Neuron (in vitro differentiated cells): ENCODE measurements at regions not wholly inside any gene's neighbourhood (a gene's known extent, or its start where the extent isn't known, plus 50 kb on each side); places are given as distances from the start of the nearest gene placed in this dataset.
A peak's percentile ranks its signal among the peaks of the same experiment; 100 is the strongest.

ENCODE experiments used
- H2AFZ ChIP-seq: one replicate; pipeline ENCODE4 v1.6.1; 2013; ENCODE audit warnings: low read depth, mild to moderate bottlenecking, inconsistent platforms, low read length, moderate library complexity
- H3K27me3 ChIP-seq: one replicate; pipeline ENCODE4 v1.6.1; 2013; ENCODE audit warnings: low read length; ENCODE audit not compliant: insufficient read depth
- H3K36me3 ChIP-seq: one replicate; pipeline ENCODE4 v1.6.1; 2013; ENCODE audit warnings: low read length; ENCODE audit not compliant: insufficient read depth
- H3K4me1 ChIP-seq: one replicate; pipeline ENCODE4 v1.6.1; 2013; ENCODE audit warnings: low read length; ENCODE audit not compliant: insufficient read depth
- H3K4me3 ChIP-seq: 2 replicates; pipeline ENCODE4 v1.5.1; 2013; ENCODE audit warnings: mild to moderate bottlenecking, low read length, moderate library complexity
- H3K9me3 ChIP-seq: one replicate; pipeline ENCODE4 v1.6.1; 2013; ENCODE audit warnings: low read length

GRCh38 chr10:91335147-91335546 is 75.0 kb upstream of the HECTD2 start:
- H2AFZ ChIP-seq: no peak overlapping the region
- no peak overlapping the region for H3K4me3 ChIP-seq
- H3K9me3 ChIP-seq: no peaks in the 10 kb centered on the region
- no peaks in the 10 kb centered on the region for H3K27me3 ChIP-seq
- H3K36me3 ChIP-seq: no peaks in the 10 kb centered on the region
- H3K4me1 ChIP-seq: peaks cover 13% of the 10 kb centered on the region

- Histone ChIP-seq H3K27me3 (no peaks in the 10 kb centered on the region), H3K4me1 (peaks cover 13% of the 10 kb centered on the region), H2AFZ (peak overlapping the region; percentile 6), H3K9me3 (peaks cover 3% of the 10 kb centered on the region), H3K4me3 (no peak overlapping the region), H3K36me3 (no peaks in the 10 kb centered on the region)
These were observed 70.4 kb upstream of the HECTD2 start for GRCh38 chr10:91339729-91340128.

- Histone ChIP-seq H3K4me3 (no peak overlapping the region), H3K9me3 (peaks cover 3% of the 10 kb centered on the region), H2AFZ (no peak overlapping the region), H3K36me3 (no peaks in the 10 kb centered on the region), H3K4me1 (peaks cover 13% of the 10 kb centered on the region), H3K27me3 (no peaks in the 10 kb centered on the region)
These were observed 69.4 kb upstream of the HECTD2 start for GRCh38 chr10:91340613-91341362.

- peaks cover 3% of the 10 kb centered on the region for H3K9me3 ChIP-seq
- no peaks in the 10 kb centered on the region for H3K27me3 ChIP-seq
- H3K36me3 ChIP-seq: no peaks in the 10 kb centered on the region
- no peak overlapping the region for H2AFZ ChIP-seq
- peaks cover 13% of the 10 kb centered on the region for H3K4me1 ChIP-seq
- no peak overlapping the region for H3K4me3 ChIP-seq
These were observed 68.5 kb upstream of the HECTD2 start for GRCh38 chr10:91341686-91342085.

GRCh38 chr10:91343010-91343409 is 67.1 kb upstream of the HECTD2 start:
- Histone ChIP-seq H2AFZ (no peak overlapping the region), H3K4me3 (no peak overlapping the region), H3K27me3 (no peaks in the 10 kb centered on the region)

GRCh38 chr10:91344117-91344856 is 65.9 kb upstream of the HECTD2 start:
- Histone ChIP-seq H3K27me3 (no peaks in the 10 kb centered on the region), H3K9me3 (peaks cover 3% of the 10 kb centered on the region), H3K4me3 (no peak overlapping the region)

More at GRCh38 chr10:91343010-91343409, 67.1 kb upstream of the HECTD2 start:
- Histone ChIP-seq H3K36me3 (no peaks in the 10 kb centered on the region), H3K9me3 (peaks cover 3% of the 10 kb centered on the region), H3K4me1 (peaks cover 13% of the 10 kb centered on the region)

GRCh38 chr10:91345716-91346115 is 64.4 kb upstream of the HECTD2 start:
- peaks cover 3% of the 10 kb centered on the region for H3K9me3 ChIP-seq
- H3K4me3 ChIP-seq: no peak overlapping the region
- no peaks in the 10 kb centered on the region for H3K27me3 ChIP-seq
- H3K36me3 ChIP-seq: no peaks in the 10 kb centered on the region
- no peak overlapping the region for H2AFZ ChIP-seq
- H3K4me1 ChIP-seq: peaks cover 2% of the 10 kb centered on the region

More at GRCh38 chr10:91344117-91344856, 65.9 kb upstream of the HECTD2 start:
- peaks cover 9% of the 10 kb centered on the region for H3K4me1 ChIP-seq
- H3K36me3 ChIP-seq: no peaks in the 10 kb centered on the region
- no peak overlapping the region for H2AFZ ChIP-seq

- no peak overlapping the region for H3K4me3 ChIP-seq
- no peak overlapping the region for H2AFZ ChIP-seq
- no peaks in the 10 kb centered on the region for H3K27me3 ChIP-seq
- H3K9me3 ChIP-seq: peaks cover 3% of the 10 kb centered on the region
- no peaks in the 10 kb centered on the region for H3K36me3 ChIP-seq
- peaks cover 4% of the 10 kb centered on the region for H3K4me1 ChIP-seq
These were observed 62.6 kb upstream of the HECTD2 start for GRCh38 chr10:91347529-91347928.

- H3K27me3 ChIP-seq: no peaks in the 10 kb centered on the region
- no peaks in the 10 kb centered on the region for H3K36me3 ChIP-seq
- H3K4me3 ChIP-seq: no peak overlapping the region
- peaks cover 4% of the 10 kb centered on the region for H3K4me1 ChIP-seq
- H2AFZ ChIP-seq: no peak overlapping the region
- peaks cover under 1% of the 10 kb centered on the region for H3K9me3 ChIP-seq
These were observed 60.8 kb upstream of the HECTD2 start for GRCh38 chr10:91349381-91349780.

GRCh38 chr10:91350651-91351081 is 59.5 kb upstream of the HECTD2 start:
- no peaks in the 10 kb centered on the region for H3K36me3 ChIP-seq
- no peak overlapping the region for H2AFZ ChIP-seq
- H3K4me1 ChIP-seq: peaks cover 4% of the 10 kb centered on the region
- H3K4me3 ChIP-seq: no peak overlapping the region
- H3K9me3 ChIP-seq: no peaks in the 10 kb centered on the region
- H3K27me3 ChIP-seq: no peaks in the 10 kb centered on the region

- no peak overlapping the region for H3K4me3 ChIP-seq
- H3K27me3 ChIP-seq: no peaks in the 10 kb centered on the region
- H3K4me1 ChIP-seq: peaks cover 4% of the 10 kb centered on the region
- H3K36me3 ChIP-seq: no peaks in the 10 kb centered on the region
- H2AFZ ChIP-seq: no peak overlapping the region
- H3K9me3 ChIP-seq: no peaks in the 10 kb centered on the region
These were observed 57.4 kb upstream of the HECTD2 start for GRCh38 chr10:91352760-91353159.

GRCh38 chr10:91354166-91355075 is 55.7 kb upstream of the HECTD2 start:
- H3K36me3 ChIP-seq: no peaks in the 10 kb centered on the region
- peaks cover 17% of the 10 kb centered on the region for H3K4me1 ChIP-seq
- no peak overlapping the region for H2AFZ ChIP-seq
- H3K27me3 ChIP-seq: no peaks in the 10 kb centered on the region
- no peaks in the 10 kb centered on the region for H3K9me3 ChIP-seq
- H3K4me3 ChIP-seq: no peak overlapping the region

- Histone ChIP-seq H3K9me3 (no peaks in the 10 kb centered on the region), H2AFZ (no peak overlapping the region), H3K4me3 (no peak overlapping the region), H3K27me3 (no peaks in the 10 kb centered on the region), H3K4me1 (peaks cover 16% of the 10 kb centered on the region), H3K36me3 (no peaks in the 10 kb centered on the region)
These were observed 54.1 kb upstream of the HECTD2 start for GRCh38 chr10:91355998-91356397.
